Stimulated activated CD4-positive, alpha-beta T cell treated with anti-CD3 and anti-CD28 coated beads, Interleukin-4, amount 100 ng/mL, for 1 hour (primary cell): ENCODE measurements at regions not wholly inside any gene's neighbourhood (a gene's known extent, or its start where the extent isn't known, plus 50 kb on each side); places are given as distances from the start of the nearest gene placed in this dataset.

ENCODE experiments used
- DNase-seq: peaks from one replicate; pipeline ENCODE4 v3.0.0-alpha.2; 2020

GRCh38 chr16:86042996-86043725 lies 144.2 kb downstream of the IRF8 start:
- DNase-seq, result no peak

GRCh38 chr16:86044241-86044671 lies 145.3 kb downstream of the IRF8 start:
- DNase-seq, result peak; percentile 58

GRCh38 chr16:86044881-86045590 lies 146.1 kb downstream of the IRF8 start:
- DNase-seq, result peak; percentile 40

GRCh38 chr16:86045591-86045971 lies 146.6 kb downstream of the IRF8 start:
- DNase-seq, result no peak

- no peak for DNase-seq
Observed at GRCh38 chr16:86046026-86046425, 147.1 kb downstream of the IRF8 start.

- DNase-seq, result no peak
Observed at GRCh38 chr16:86046667-86047270, 147.8 kb downstream of the IRF8 start.

- DNase-seq, result no peak
Observed at GRCh38 chr16:86048221-86048620, 149.3 kb downstream of the IRF8 start.

- no peak for DNase-seq
Observed at GRCh38 chr16:86048882-86049585, 150.1 kb downstream of the IRF8 start.

- DNase-seq, result no peak
Observed at GRCh38 chr16:86049641-86050040, 150.7 kb downstream of the IRF8 start.

- no peak for DNase-seq
Observed at GRCh38 chr16:86050111-86050510, 151.1 kb downstream of the IRF8 start.

- DNase-seq, result no peak
Observed at GRCh38 chr16:86050591-86051367, 151.8 kb downstream of the IRF8 start.

- DNase-seq, result no peak
Observed at GRCh38 chr16:86051368-86052114, 152.6 kb downstream of the IRF8 start.

GRCh38 chr16:86052115-86052670 lies 153.2 kb downstream of the IRF8 start:
- DNase-seq, result no peak

GRCh38 chr16:86052926-86053325 lies 154.0 kb downstream of the IRF8 start:
- DNase-seq, result no peak

GRCh38 chr16:86059253-86060171 lies 160.6 kb downstream of the IRF8 start:
- no peak for DNase-seq

- DNase-seq, result no peak
Observed at GRCh38 chr16:86060381-86061317, 161.7 kb downstream of the IRF8 start.

- no peak for DNase-seq
Observed at GRCh38 chr16:86061318-86061695, 162.3 kb downstream of the IRF8 start.

GRCh38 chr16:86061721-86062120 lies 162.8 kb downstream of the IRF8 start:
- no peak for DNase-seq

- DNase-seq, result no peak
Observed at GRCh38 chr16:86062271-86062965, 163.5 kb downstream of the IRF8 start.
